ENCODE measurements at regions not wholly inside any gene's neighbourhood (a gene's known extent, or its start where the extent isn't known, plus 50 kb on each side); places are given as distances from the start of the nearest gene placed in this dataset.

- TF ChIP-seq, protein P1, sequence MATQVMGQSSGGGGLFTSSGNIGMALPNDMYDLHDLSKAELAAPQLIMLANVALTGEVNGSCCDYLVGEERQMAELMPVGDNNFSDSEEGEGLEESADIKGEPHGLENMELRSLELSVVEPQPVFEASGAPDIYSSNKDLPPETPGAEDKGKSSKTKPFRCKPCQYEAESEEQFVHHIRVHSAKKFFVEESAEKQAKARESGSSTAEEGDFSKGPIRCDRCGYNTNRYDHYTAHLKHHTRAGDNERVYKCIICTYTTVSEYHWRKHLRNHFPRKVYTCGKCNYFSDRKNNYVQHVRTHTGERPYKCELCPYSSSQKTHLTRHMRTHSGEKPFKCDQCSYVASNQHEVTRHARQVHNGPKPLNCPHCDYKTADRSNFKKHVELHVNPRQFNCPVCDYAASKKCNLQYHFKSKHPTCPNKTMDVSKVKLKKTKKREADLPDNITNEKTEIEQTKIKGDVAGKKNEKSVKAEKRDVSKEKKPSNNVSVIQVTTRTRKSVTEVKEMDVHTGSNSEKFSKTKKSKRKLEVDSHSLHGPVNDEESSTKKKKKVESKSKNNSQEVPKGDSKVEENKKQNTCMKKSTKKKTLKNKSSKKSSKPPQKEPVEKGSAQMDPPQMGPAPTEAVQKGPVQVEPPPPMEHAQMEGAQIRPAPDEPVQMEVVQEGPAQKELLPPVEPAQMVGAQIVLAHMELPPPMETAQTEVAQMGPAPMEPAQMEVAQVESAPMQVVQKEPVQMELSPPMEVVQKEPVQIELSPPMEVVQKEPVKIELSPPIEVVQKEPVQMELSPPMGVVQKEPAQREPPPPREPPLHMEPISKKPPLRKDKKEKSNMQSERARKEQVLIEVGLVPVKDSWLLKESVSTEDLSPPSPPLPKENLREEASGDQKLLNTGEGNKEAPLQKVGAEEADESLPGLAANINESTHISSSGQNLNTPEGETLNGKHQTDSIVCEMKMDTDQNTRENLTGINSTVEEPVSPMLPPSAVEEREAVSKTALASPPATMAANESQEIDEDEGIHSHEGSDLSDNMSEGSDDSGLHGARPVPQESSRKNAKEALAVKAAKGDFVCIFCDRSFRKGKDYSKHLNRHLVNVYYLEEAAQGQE (IDR thresholded peaks at IDR 0.05; ENCODE audit: unreplicated experiment): no peak
- no peak for TF ChIP-seq ETS1 (IDR thresholded peaks at IDR 0.05)
Observed at GRCh38 chr1:112247036-112247597, 148.9 kb upstream of the CTTNBP2NL start (continued).

DNA sequence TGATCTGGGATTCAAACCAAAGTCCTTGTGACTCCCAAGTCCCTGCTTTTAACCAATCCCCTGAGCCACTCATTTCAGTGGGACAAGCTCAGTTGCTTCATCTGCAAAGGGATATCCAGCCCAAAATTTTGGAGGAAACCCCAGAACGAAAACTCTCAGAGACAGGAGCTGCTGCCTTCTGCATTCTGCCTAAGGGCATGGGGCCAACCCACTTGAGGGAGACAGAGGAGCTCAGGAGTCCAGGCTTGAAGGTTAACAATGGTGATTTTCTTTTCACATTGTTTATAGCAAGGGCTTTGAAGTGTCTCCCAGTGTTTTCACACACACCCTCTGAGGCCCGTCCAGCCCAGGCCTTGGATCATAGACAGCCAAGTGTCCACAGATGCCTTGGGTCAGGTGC lies 148.1 kb upstream of the CTTNBP2NL start:
- Histone ChIP-seq H3K27ac (ENCODE audit: low read depth) (no peak overlapping the region), H4K20me1 (replicated peaks; ENCODE audit: insufficient read depth) (no peaks in the 10 kb centered on the region), H3K4me3 (no peak overlapping the region), H3K27me3 (ENCODE audit: insufficient read depth) (no peaks in the 10 kb centered on the region), H3K4me2 (no peak overlapping the region), H3K36me3 (ENCODE audit: insufficient read depth) (no peaks in the 10 kb centered on the region), H3K79me2 (replicated peaks; ENCODE audit: insufficient read depth) (no peaks in the 10 kb centered on the region), H3K9me2 (ENCODE audit: insufficient read depth) (0 out of 2 replicates have a peak, but pooled peaks cover 5% of the 10 kb centered on the region), H3F3A (replicated peaks; ENCODE audit: low read depth) (no peaks in the 10 kb centered on the region), H2AFZ (no peak overlapping the region), H3K4me1 (ENCODE audit: insufficient read depth) (no peaks in the 10 kb centered on the region)
- Mint-ChIP-seq H3K9me3 (no peaks in the 10 kb centered on the region), H3K4me3 (no peak overlapping the region), H3K27me3 (ENCODE audit: insufficient read depth, low read depth, poor library complexity) (peaks cover 2% of the 10 kb centered on the region), H3K4me1 (peaks cover under 1% of the 10 kb centered on the region; the same call in 2 of the 3 replicates), H3K27ac (no peak overlapping the region), H3K36me3 (ENCODE audit: low read depth) (no peaks in the 10 kb centered on the region)
- ATAC-seq (no peak), DNase-seq (ENCODE audit: low spot score) (no peak)
- TF ChIP-seq CREB1 (CRISPR knock-in tag; IDR thresholded peaks at IDR 0.05; ENCODE audit: low read depth) (no peak), STAT1 (IDR thresholded peaks at IDR 0.05; ENCODE audit: unreplicated experiment) (no peak), POLR2AphosphoS5 (IDR thresholded peaks at IDR 0.05; ENCODE audit: low read depth) (no peak), ZNF331 (CRISPR knock-in tag; IDR thresholded peaks at IDR 0.05; ENCODE audit: low read depth) (no peak), NANOG (IDR thresholded peaks at IDR 0.05; ENCODE audit: borderline replicate concordance) (no peak), JUNB (IDR thresholded peaks at IDR 0.05; ENCODE audit: unreplicated experiment) (no peak), EZH2phosphoT487 (IDR thresholded peaks at IDR 0.05; ENCODE audit: unreplicated experiment) (no peak), EZH2 (IDR thresholded peaks at IDR 0.05; ENCODE audit: low read depth, unreplicated experiment) (no peak), ZNF114 (CRISPR knock-in tag; IDR thresholded peaks at IDR 0.05) (no peak), ETS1 (IDR thresholded peaks at IDR 0.05) (no peak)
- TF ChIP-seq, protein P1 (IDR thresholded peaks at IDR 0.05; ENCODE audit: unreplicated experiment): no peak
